Limb (tissue), 2 donors: ENCODE measurements at regions not wholly inside any gene's neighbourhood (a gene's known extent, or its start where the extent isn't known, plus 50 kb on each side); places are given as distances from the start of the nearest gene placed in this dataset.
A peak's percentile ranks its signal among the peaks of the same experiment; 100 is the strongest.

Source experiments
- DNase-seq, 2 donors: peaks; one replicate each; pipeline ENCODE4 v3.0.0-alpha.2; 2016; ENCODE audit errors: extremely low spot score in 2 of 2

- DNase-seq = no peak
These were observed 370.6 kb downstream of the SIPA1L2 start for GRCh38 chr1:232259333-232259732.

DNA sequence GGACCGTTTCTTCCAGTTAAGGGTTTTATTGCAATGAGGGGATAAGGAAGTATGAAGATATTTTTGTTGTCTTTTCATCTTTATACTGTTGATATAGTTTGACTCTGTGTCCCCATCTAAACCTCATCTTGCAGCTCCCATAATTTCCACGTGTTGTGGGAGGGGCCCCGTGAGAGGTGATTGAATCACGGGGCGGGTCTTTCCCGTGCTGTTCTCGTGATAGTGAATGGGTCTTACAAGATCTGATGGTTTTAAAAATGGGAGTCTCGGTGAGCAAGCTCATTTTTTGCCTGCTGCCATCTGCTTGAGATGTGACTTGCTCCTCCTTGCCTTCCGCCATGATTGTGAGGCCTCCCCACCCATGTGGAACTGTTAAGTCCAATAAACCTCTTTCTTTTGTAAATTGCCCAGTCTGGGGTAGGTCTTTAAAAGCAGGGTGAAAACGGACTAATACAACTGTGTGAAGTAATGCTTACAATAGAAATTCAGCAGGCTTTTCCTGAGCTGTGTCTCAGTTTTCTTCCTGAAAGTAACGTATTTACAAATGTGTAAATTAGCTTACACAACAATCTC is 377.3 kb downstream of the SIPA1L2 start:
- DNase-seq = no peak

DNA sequence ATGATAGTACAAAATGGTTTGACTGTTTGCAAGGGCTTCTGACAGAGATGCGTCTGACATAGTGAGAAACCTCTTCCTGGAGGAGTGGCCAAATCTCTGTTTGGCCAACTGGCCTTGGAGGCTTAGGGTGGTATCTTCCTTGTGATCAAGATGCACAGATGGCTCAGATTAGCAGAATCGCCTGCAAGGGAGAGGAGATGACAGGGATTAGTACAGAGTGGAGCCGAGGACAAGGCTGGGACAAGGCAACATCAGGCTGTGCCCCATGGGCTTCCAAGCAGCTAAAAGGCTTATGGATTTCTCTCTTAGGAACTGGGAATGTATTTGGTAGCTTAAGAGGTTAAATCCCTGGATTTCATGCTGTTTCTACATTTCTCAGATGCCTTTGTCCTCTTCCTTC is 379.1 kb downstream of the SIPA1L2 start:
- no peak for DNase-seq

GRCh38 chr1:232249861-232250777 is 379.8 kb downstream of the SIPA1L2 start:
- no peak for DNase-seq

GRCh38 chr1:232249339-232249738 is 380.6 kb downstream of the SIPA1L2 start:
- no peak for DNase-seq

- DNase-seq = no peak
These were observed 381.6 kb downstream of the SIPA1L2 start for GRCh38 chr1:232248276-232248820.

GRCh38 chr1:232247669-232248068 is 382.3 kb downstream of the SIPA1L2 start:
- no peak for DNase-seq

- no peak for DNase-seq
These were observed 385.5 kb downstream of the SIPA1L2 start for GRCh38 chr1:232244426-232244825.

DNA sequence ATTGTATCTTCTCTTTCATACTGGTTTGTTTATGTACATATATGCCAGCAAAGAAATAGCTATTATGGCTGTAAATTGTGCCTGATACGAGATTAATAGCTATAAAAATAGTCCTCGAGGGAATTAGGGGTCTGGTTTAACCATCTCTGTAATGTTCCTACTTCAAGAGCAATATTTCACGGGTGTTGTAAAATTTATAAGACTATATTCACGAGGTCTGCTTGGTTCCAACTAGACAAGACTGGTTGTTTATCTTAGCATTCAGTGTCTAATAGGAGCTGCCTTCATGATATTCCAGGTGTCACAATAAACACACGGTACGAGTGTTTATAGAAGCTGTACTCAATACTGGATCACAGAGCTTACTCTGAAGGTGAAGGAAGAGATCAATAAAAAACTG is 389.9 kb downstream of the SIPA1L2 start:
- DNase-seq = no peak

DNA sequence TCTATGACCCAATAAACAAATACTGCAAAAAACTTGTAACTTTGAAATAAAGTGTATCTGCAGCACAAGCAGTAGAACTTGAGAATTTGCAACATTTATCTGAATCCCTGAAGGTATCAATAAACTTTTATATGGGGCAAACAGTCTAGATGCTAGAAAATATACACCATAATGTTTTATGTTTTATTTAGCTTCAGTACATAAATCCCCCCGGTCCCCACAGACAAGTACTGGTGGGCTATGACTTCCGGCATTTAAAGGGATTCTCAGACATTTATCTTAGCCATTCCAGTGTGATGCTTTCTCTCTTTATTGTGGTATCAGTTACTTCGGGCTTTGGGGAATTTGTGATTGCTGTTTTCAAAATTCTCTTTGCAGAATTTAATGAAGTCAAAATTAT is 390.4 kb downstream of the SIPA1L2 start:
- DNase-seq = no peak

GRCh38 chr1:232238009-232238408 is 391.9 kb downstream of the SIPA1L2 start:
- no peak for DNase-seq

GRCh38 chr1:232227306-232227705 is 402.6 kb downstream of the SIPA1L2 start:
- no peak for DNase-seq

DNA sequence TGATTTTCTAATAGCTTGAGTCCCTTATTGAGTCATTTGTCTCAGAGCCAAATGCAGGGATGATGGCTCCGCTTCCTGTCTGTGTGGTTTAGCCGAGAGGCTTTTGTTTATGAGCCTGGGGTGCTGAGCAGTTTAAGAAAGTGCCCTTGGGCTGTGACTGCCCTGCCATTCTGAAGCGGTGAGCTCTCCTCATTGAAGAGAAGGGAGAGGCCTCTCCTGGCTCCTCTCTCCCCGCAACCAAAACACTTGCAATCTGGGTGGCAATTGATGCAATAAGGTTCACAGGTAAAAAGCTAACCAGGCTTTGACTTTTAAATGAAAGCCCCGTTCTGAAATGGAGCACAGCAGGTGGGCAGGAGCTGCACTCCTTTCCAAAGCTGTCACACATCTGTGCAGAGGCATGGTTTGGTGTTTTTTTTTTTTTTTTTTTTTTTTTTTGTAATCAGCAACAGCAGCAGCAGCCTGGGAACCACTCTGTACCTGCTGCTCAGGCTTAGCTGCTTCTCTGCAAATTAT is 403.7 kb downstream of the SIPA1L2 start:
- DNase-seq = peak in 1 of 2 donors; percentile 34

DNA sequence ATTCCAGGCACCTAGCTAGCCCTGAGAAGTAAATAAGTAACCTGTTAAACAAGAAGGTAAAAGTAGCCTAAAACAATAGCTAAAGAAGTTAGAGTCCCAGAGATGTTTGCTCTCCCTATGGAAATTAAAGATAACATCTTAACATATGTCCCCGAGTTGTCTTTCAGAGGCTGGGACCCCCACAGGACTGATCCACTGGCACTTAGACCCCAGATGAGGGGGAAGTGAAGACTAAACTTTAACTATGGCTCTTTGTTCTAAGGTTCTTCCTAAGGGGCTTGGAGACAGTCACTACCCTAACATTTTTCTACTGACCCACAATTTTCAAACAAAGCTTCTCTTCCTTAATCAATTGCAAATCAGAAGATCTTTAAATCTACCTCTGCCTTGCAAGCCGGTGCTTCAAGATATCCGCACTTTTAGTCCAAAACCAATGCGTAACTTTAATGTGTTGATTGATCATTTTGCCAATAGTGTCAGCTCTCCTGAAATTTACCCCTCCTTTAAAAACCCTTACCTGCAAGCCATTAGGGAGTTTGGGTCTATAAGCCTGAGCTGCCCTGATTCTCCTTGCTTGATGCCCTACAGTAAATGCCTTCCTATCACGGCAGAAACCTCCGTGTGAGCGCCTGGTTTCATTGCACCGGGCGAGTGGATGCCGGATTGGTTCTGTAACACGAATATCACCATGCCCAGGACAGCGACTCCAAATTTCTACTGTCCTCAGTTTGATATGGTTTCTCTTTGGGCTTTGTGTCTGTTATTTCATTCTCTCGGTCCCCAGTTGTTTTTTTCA is 404.4 kb downstream of the SIPA1L2 start:
- no peak for DNase-seq

- DNase-seq = no peak
These were observed 406.0 kb downstream of the SIPA1L2 start for GRCh38 chr1:232223887-232224286.

DNA sequence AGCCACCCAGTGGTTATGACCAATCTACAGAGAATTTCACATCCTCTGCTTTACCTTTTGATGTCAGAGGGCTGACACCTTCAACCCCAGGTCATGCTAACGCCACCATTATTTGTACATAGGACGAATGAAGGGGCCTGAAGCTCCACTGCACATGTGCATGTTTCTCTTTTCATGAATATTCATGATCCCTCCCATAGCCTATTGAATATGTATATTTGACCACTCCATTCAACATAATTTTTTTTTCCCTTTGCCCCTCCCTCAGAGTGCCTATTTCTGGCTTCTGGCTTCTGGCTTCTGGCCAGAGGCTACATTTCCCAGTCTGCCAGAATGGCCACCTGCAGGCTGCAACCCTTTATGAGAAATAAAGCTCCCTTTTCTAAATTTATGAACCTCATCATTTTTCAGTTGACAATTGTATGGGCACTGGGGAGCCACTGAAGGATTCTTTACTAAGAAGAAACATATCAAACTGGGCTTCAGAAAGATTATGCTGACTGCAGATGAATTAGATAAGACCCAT is 406.7 kb downstream of the SIPA1L2 start:
- no peak for DNase-seq

DNA sequence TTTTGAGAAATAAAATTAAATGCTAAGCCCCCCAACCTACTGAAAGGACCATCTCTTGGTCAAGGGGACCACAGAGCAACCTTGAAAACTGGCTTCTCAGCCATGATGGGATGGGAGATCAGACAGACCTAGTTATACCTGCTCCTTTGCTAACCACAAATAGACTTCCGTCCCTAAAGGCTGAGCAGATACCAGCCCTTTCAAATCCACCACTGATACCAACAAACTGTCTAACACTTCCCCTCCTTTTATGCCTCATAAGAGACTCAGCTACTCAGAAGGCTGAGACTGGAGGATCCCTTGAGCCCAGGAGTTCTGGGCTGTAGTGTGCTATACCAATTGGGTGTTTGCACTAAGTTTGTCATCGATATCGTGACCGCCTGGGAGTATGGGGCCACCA is 407.3 kb downstream of the SIPA1L2 start:
- no peak for DNase-seq

DNA sequence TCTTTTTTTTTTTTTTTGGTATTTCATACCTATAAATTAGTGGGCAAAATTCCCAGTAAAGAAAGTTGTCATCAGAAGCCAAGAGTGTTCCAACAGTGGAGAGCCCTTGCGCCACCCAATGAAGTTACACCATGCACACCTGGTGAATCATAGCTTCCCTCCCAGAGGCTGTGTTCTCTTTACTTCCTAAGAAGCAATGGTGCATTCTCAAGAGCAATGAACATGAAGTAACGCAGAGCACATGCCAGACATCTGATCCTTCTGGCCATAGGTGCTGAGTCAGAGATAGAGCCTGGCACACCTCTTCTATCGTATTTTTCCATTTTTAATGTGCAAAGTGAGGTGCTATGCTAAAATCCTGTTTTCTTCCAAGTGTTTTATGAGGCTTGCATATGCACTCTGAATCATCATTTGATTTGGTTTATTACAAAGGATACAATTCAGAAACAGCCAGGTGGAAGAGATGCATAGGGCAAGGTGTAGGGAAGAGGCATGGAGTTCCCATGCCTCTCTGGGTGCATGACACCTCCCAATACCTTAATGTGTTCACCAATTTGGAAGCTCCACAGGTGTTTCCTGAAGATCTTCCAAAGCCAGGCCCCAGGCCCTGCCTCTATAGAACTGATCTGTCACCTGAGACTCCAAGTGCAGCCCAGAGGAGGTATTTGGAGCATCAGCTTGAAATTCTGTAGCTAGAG is 408.0 kb downstream of the SIPA1L2 start:
- DNase-seq = no peak

- DNase-seq = peak in 1 of 2 donors; percentile 29
These were observed 410.7 kb downstream of the SIPA1L2 start for GRCh38 chr1:232218955-232219865.

DNA sequence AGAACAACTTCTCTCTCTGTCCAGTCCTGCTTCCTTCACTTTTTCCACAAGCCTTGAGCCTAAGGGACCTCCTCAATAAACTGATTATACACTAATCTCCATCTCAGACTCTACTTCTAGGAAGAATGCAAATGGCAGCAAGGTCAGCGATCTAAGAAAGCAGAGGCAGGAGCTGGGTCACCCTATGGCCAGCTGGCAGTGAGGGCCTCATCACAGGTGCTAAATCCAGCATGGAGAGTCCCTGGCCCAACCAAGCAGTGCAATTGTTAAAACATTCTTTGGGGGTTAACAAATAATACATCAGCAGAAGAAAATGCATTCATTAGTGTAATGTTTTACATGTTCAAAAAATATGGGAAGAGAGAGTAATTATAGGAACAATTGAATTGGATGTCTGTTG is 416.0 kb downstream of the SIPA1L2 start:
- DNase-seq = no peak
